H9 (cell line): ENCODE measurements at regions not wholly inside any gene's neighbourhood (a gene's known extent, or its start where the extent isn't known, plus 50 kb on each side); places are given as distances from the start of the nearest gene placed in this dataset.

Experiments
- DNase-seq: peaks from one replicate; pipeline ENCODE4 v3.0.0-alpha.2; 2017
- H2AFZ ChIP-seq: one replicate; pipeline ENCODE4 v1.6.1; 2013; ENCODE audit warnings: mild to moderate bottlenecking, low read length, control low read depth, moderate library complexity
- H2AK5ac ChIP-seq: 2 replicates; pipeline ENCODE4 v1.6.1; 2013; ENCODE audit warnings: low read length, control low read depth, mixed read lengths; ENCODE audit not compliant: insufficient read length
- H2BK120ac ChIP-seq: one replicate; pipeline ENCODE4 v1.6.1; 2013; ENCODE audit warnings: low read depth, mild to moderate bottlenecking, low read length, control low read depth, inconsistent platforms; ENCODE audit not compliant: poor library complexity, severe bottlenecking
- H2BK12ac ChIP-seq: 2 replicates; pipeline ENCODE4 v1.6.1; 2013; ENCODE audit warnings: low read length, control low read depth, mixed read lengths, low read depth; ENCODE audit not compliant: insufficient read length
- H2BK15ac ChIP-seq: 2 replicates; pipeline ENCODE4 v1.6.1; 2013; ENCODE audit warnings: low read depth, low read length, control low read depth
- H2BK20ac ChIP-seq: one replicate; pipeline ENCODE4 v1.6.1; 2013; ENCODE audit warnings: low read depth, mild to moderate bottlenecking, low read length, control low read depth, inconsistent platforms; ENCODE audit not compliant: poor library complexity, severe bottlenecking
- H2BK5ac ChIP-seq: 2 replicates; pipeline ENCODE4 v1.6.1; 2013; ENCODE audit warnings: low read length, control low read depth, mixed read lengths; ENCODE audit not compliant: insufficient read length
- H3K14ac ChIP-seq: 2 replicates; pipeline ENCODE4 v1.6.1; 2013; ENCODE audit warnings: low read length, control low read depth; ENCODE audit not compliant: insufficient read depth
- H3K18ac ChIP-seq: 2 replicates; pipeline ENCODE4 v1.6.1; 2013; ENCODE audit warnings: low read depth, mild to moderate bottlenecking, mixed read lengths, low read length, control low read depth; ENCODE audit not compliant: insufficient read length
- H3K23ac ChIP-seq: 2 replicates; pipeline ENCODE4 v1.6.1; 2013; ENCODE audit warnings: low read length, control low read depth, mixed read lengths, low read depth; ENCODE audit not compliant: insufficient read length
- H3K23me2 ChIP-seq: 2 replicates; pipeline ENCODE4 v1.6.1; 2013; ENCODE audit warnings: low read depth, mild to moderate bottlenecking, mixed read lengths, low read length, control low read depth; ENCODE audit not compliant: insufficient read length, poor library complexity, severe bottlenecking
- H3K27ac ChIP-seq: 2 replicates; pipeline ENCODE4 v1.5.1; 2013; ENCODE audit warnings: low read length, control low read depth, mixed read lengths, low read depth; ENCODE audit not compliant: insufficient read length
- H3K27me3 ChIP-seq: 2 replicates; pipeline ENCODE4 v1.6.1; 2013; ENCODE audit warnings: low read length, control low read depth, inconsistent platforms; ENCODE audit not compliant: insufficient read depth
- H3K4ac ChIP-seq: 2 replicates; pipeline ENCODE4 v1.6.1; 2013; ENCODE audit warnings: low read depth, mild to moderate bottlenecking, control low read depth, inconsistent platforms, low read length, moderate library complexity
- H3K4me1 ChIP-seq: 2 replicates; pipeline ENCODE4 v1.6.1; 2013; ENCODE audit warnings: low read length, control low read depth, inconsistent platforms; ENCODE audit not compliant: insufficient read depth
- H3K4me2 ChIP-seq: 2 replicates; pipeline ENCODE4 v1.6.1; 2013; ENCODE audit warnings: low read length, control low read depth, mixed read lengths; ENCODE audit not compliant: insufficient read length, insufficient read depth
- H3K56ac ChIP-seq: 2 replicates; pipeline ENCODE4 v1.6.1; 2013; ENCODE audit warnings: low read depth, mild to moderate bottlenecking, mixed read lengths, low read length, control low read depth; ENCODE audit not compliant: insufficient read length
- H3K79me1 ChIP-seq: 2 replicates; pipeline ENCODE4 v1.6.1; 2013; ENCODE audit warnings: low read depth, mild to moderate bottlenecking, moderate library complexity, low read length, control low read depth, inconsistent platforms; ENCODE audit not compliant: insufficient read depth, poor library complexity, severe bottlenecking
- H3K79me2 ChIP-seq: 2 replicates; pipeline ENCODE4 v1.6.1; 2013; ENCODE audit warnings: low read length, control low read depth, inconsistent platforms; ENCODE audit not compliant: insufficient read depth
- H3K9ac ChIP-seq: 2 replicates; pipeline ENCODE4 v1.6.1; 2013; ENCODE audit warnings: low read length, control low read depth, mixed read lengths; ENCODE audit not compliant: insufficient read length; ENCODE audit errors: extremely low read depth
- H3K9me3 ChIP-seq: one replicate; pipeline ENCODE4 v1.6.1; 2013; ENCODE audit warnings: low read depth, low read length, inconsistent platforms; ENCODE audit not compliant: control insufficient read depth
- H3T11ph ChIP-seq: one replicate; pipeline ENCODE4 v1.6.1; 2013; ENCODE audit warnings: mild to moderate bottlenecking, low read length, control low read depth, inconsistent platforms
- H4K20me1 ChIP-seq: one replicate; pipeline ENCODE4 v1.6.1; 2013; ENCODE audit not compliant: control insufficient read depth, insufficient read length, insufficient read depth
- H4K5ac ChIP-seq: 2 replicates; pipeline ENCODE4 v1.6.1; 2013; ENCODE audit warnings: low read depth, mild to moderate bottlenecking, mixed read lengths, low read length, control low read depth; ENCODE audit not compliant: insufficient read length
- H4K8ac ChIP-seq: replicated peaks from 2 replicates; pipeline ENCODE4 v1.6.1; 2013; ENCODE audit warnings: low read length, control low read depth, mixed read lengths, low read depth; ENCODE audit not compliant: insufficient read length
- H4K91ac ChIP-seq: 2 replicates; pipeline ENCODE4 v1.6.1; 2013; ENCODE audit warnings: low read depth, mild to moderate bottlenecking, moderate library complexity, mixed read lengths, low read length, control low read depth; ENCODE audit not compliant: insufficient read length
- H3K27ac Mint-ChIP-seq, 3 experiments: 2 replicates in 2 of 3; 3 replicates in 1 of 3; pipeline ENCODE4 v1.8.0; 2020 to 2021; ENCODE audit warnings: mixed read lengths in 3 of 3, mild to moderate bottlenecking in 1 of 3, moderate library complexity in 1 of 3
- H3K27me3 Mint-ChIP-seq: 2 replicates; pipeline ENCODE4 v1.8.0; 2021; ENCODE audit warnings: low read depth, mild to moderate bottlenecking, moderate library complexity, mixed read lengths
- H3K36me3 Mint-ChIP-seq, 3 experiments: 2 replicates in 2 of 3; 3 replicates in 1 of 3; pipeline ENCODE4 v1.8.0; 2020 to 2021; ENCODE audit warnings: low read depth in 3 of 3, mixed read lengths in 3 of 3; ENCODE audit not compliant: insufficient read depth in 1 of 3
- H3K4me1 Mint-ChIP-seq, 2 experiments: 2 replicates each; pipeline ENCODE4 v1.8.0; 2020; ENCODE audit warnings: mixed read lengths in 2 of 2
- H3K4me3 Mint-ChIP-seq, 2 experiments: 2 replicates in 1 of 2; 3 replicates in 1 of 2; pipeline ENCODE4 v1.8.0; 2020 to 2021; ENCODE audit warnings: mild to moderate bottlenecking in 2 of 2, mixed read lengths in 2 of 2, moderate library complexity in 1 of 2
- H3K9me3 Mint-ChIP-seq, 2 experiments: 2 replicates in 1 of 2; 3 replicates in 1 of 2; pipeline ENCODE4 v1.8.0; 2020; ENCODE audit warnings: mild to moderate bottlenecking in 2 of 2, mixed read lengths in 2 of 2, moderate library complexity in 1 of 2
- WGBS: extraction: QIAGEN DNeasy Blood & Tissue Kit; methylation state at CpG from one replicate; pipeline ENCODE4 v1.1.7; 2013; ENCODE audit warnings: missing lambda C conversion rate, low lambda C conversion rate, mixed read lengths; ENCODE audit not compliant: insufficient read length; ENCODE audit errors: extremely low coverage; 5-methylcytosine and 5-hydroxymethylcytosine counted together
- TF ChIP-seq, protein P1 (sequence below): fragments of 200-600 bp; sonication (generic); conservative IDR thresholded peaks from 3 replicates; pipeline ENCODE4 v1.8.0; 2021; ENCODE audit warnings: antibody characterized with exemption, mild to moderate bottlenecking

DNA sequence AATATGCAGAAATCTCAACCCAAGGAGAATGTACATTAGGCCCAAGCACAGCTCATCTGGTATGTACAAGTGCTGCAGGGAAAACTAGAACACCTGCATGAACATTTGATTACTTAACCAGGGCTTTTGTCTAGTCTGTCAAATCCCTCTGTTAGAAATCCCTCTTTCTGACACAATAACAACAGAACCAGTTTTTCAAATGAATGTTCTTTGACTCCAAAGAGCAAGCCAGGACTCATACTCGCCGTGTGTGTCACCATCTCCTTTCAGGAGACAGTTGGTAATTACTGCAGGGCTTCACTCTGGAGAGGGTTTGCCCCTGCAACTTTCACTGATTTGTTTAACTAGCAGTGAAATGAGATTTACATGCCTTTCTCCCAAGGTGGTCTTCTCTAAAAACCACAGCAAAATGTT lies 143.0 kb upstream of the FAM241A start:
- no CpG with 5 or more reads among the region's 2 CpGs for WGBS
- H3K27me3 Mint-ChIP-seq = no peaks in the 10 kb centered on the region

More for the DNA sequence above, 143.0 kb upstream of the FAM241A start:
- no peaks in the 10 kb centered on the region for H3K79me2 ChIP-seq
- no peak overlapping the region for H3K18ac ChIP-seq
- no peak for DNase-seq
- no peak overlapping the region for H2BK5ac ChIP-seq
- Mint-ChIP-seq H3K27ac (peak overlapping the region in 2 of 3 experiments; percentile 47 to 50; a peak in 1 of 7 replicates), H3K36me3 (no peaks in the 10 kb centered on the region), H3K4me3 (no peak overlapping the region), H3K9me3 (no peaks in the 10 kb centered on the region; a peak in 1 of 5 replicates), H3K4me1 (peaks cover 11 to 22% of the 10 kb centered on the region in 2 experiments)
- no peak overlapping the region for H2AK5ac ChIP-seq
- H2AFZ ChIP-seq = no peak overlapping the region
- no peak overlapping the region for H2BK20ac ChIP-seq
- H4K8ac ChIP-seq = no peak overlapping the region
- H4K91ac ChIP-seq = no peak overlapping the region
- H3K23ac ChIP-seq = no peak overlapping the region
- H3K23me2 ChIP-seq = no peaks in the 10 kb centered on the region
- no peaks in the 10 kb centered on the region for H3K9me3 ChIP-seq
- no peak overlapping the region for H3T11ph ChIP-seq
- no peak overlapping the region for H2BK120ac ChIP-seq
- H3K4ac ChIP-seq = no peak overlapping the region
- H3K9ac ChIP-seq = no peak overlapping the region
- H3K4me2 ChIP-seq = no peak overlapping the region
- TF ChIP-seq, protein P1, sequence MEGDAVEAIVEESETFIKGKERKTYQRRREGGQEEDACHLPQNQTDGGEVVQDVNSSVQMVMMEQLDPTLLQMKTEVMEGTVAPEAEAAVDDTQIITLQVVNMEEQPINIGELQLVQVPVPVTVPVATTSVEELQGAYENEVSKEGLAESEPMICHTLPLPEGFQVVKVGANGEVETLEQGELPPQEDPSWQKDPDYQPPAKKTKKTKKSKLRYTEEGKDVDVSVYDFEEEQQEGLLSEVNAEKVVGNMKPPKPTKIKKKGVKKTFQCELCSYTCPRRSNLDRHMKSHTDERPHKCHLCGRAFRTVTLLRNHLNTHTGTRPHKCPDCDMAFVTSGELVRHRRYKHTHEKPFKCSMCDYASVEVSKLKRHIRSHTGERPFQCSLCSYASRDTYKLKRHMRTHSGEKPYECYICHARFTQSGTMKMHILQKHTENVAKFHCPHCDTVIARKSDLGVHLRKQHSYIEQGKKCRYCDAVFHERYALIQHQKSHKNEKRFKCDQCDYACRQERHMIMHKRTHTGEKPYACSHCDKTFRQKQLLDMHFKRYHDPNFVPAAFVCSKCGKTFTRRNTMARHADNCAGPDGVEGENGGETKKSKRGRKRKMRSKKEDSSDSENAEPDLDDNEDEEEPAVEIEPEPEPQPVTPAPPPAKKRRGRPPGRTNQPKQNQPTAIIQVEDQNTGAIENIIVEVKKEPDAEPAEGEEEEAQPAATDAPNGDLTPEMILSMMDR = no peak
- H3K56ac ChIP-seq = no peak overlapping the region
- no peak overlapping the region for H2BK15ac ChIP-seq
- H3K14ac ChIP-seq = no peak overlapping the region
- H4K5ac ChIP-seq = no peak overlapping the region
- no peak overlapping the region for H3K27ac ChIP-seq
- no peaks in the 10 kb centered on the region; the same call in 1 of the 2 replicates for H3K4me1 ChIP-seq
- H3K27me3 ChIP-seq = no peaks in the 10 kb centered on the region
- no peaks in the 10 kb centered on the region for H3K79me1 ChIP-seq
- H4K20me1 ChIP-seq = no peaks in the 10 kb centered on the region
- no peak overlapping the region for H2BK12ac ChIP-seq
